ENCODE measurements at regions not wholly inside any gene's neighbourhood (a gene's known extent, or its start where the extent isn't known, plus 50 kb on each side); places are given as distances from the start of the nearest gene placed in this dataset.

- no peak for TF ChIP-seq EZH2 (IDR thresholded peaks at IDR 0.05; ENCODE audit: insufficient read depth, low read length)
- TF ChIP-seq, protein P1, sequence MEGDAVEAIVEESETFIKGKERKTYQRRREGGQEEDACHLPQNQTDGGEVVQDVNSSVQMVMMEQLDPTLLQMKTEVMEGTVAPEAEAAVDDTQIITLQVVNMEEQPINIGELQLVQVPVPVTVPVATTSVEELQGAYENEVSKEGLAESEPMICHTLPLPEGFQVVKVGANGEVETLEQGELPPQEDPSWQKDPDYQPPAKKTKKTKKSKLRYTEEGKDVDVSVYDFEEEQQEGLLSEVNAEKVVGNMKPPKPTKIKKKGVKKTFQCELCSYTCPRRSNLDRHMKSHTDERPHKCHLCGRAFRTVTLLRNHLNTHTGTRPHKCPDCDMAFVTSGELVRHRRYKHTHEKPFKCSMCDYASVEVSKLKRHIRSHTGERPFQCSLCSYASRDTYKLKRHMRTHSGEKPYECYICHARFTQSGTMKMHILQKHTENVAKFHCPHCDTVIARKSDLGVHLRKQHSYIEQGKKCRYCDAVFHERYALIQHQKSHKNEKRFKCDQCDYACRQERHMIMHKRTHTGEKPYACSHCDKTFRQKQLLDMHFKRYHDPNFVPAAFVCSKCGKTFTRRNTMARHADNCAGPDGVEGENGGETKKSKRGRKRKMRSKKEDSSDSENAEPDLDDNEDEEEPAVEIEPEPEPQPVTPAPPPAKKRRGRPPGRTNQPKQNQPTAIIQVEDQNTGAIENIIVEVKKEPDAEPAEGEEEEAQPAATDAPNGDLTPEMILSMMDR (IDR thresholded peaks at IDR 0.05; ENCODE audit: insufficient read depth, low read depth, low read length) = no peak
Measured at GRCh38 chr17:13346592-13346991, 255.1 kb downstream of the HS3ST3A1 start.

Data from astrocyte (in vitro differentiated cells and primary cell).